ENCODE measurements at regions not wholly inside any gene's neighbourhood (a gene's known extent, or its start where the extent isn't known, plus 50 kb on each side); places are given as distances from the start of the nearest gene placed in this dataset.

DNA sequence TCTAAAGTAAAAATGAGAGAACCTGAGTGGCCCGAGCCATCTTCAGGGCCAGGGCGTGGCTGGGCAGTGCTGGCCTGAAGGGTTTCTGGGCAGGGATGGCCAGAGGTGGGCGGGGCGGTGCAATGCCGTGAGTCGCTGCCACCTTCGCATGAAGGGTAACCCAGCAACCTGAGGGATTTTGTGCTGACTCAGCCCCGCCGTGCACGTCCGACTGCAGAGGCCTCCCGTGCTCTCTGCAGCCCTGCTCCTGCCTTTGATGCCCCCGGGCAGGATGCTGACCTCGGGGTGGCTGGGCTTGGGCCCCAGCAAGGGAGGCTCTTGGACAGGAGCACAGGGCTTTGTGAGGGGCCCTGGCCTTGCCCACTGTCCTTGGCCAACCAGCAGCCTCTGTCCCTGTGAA is 81.7 kb upstream of the GATA5 start:
- TF ChIP-seq, protein P1, sequence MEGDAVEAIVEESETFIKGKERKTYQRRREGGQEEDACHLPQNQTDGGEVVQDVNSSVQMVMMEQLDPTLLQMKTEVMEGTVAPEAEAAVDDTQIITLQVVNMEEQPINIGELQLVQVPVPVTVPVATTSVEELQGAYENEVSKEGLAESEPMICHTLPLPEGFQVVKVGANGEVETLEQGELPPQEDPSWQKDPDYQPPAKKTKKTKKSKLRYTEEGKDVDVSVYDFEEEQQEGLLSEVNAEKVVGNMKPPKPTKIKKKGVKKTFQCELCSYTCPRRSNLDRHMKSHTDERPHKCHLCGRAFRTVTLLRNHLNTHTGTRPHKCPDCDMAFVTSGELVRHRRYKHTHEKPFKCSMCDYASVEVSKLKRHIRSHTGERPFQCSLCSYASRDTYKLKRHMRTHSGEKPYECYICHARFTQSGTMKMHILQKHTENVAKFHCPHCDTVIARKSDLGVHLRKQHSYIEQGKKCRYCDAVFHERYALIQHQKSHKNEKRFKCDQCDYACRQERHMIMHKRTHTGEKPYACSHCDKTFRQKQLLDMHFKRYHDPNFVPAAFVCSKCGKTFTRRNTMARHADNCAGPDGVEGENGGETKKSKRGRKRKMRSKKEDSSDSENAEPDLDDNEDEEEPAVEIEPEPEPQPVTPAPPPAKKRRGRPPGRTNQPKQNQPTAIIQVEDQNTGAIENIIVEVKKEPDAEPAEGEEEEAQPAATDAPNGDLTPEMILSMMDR (IDR thresholded peaks at IDR 0.05; ENCODE audit: low read depth, low read length) = no peak
- no peak for TF ChIP-seq EZH2phosphoT487 (IDR thresholded peaks at IDR 0.05; ENCODE audit: low read depth)
